GM12878 (cell line): ENCODE measurements at regions not wholly inside any gene's neighbourhood (a gene's known extent, or its start where the extent isn't known, plus 50 kb on each side); places are given as distances from the start of the nearest gene placed in this dataset.

Experiments used
- ATAC-seq: fragments of 200-7000 bp; cut with Tn5 transposase; 3 replicates; pipeline ENCODE4 v1.9.1; 2020; ENCODE audit warnings: mild to moderate bottlenecking, moderate library complexity
- BruUV-seq: library from RNA; stranded (reverse); fragments of 400-500 nt; replicated peaks from 2 replicates; lab custom pipeline; 2021; lab: Mats Ljungman, UMichigan
- CTCF ChIA-PET: fragments of 300-600 bp; sonication (Branson Sonifier 250); formaldehyde crosslinking; extraction: SDS; loops from one replicate; lab custom pipeline; 2021; ENCODE audit warnings: inconsistent platforms; lab: Yijun Ruan, JAX
- POLR2A ChIA-PET: fragments of 350-600 bp; formaldehyde crosslinking; extraction: SDS; loops from one replicate; lab custom pipeline; 2021; ENCODE audit warnings: inconsistent platforms; lab: Charles Lee
- RAD21 ChIA-PET: fragments of 300-600 bp; sonication (Branson Sonifier 250); formaldehyde crosslinking; loops from one replicate; lab custom pipeline; 2023; ENCODE audit warnings: antibody characterized with exemption; ENCODE audit not compliant: unreplicated experiment; lab: Charles Lee
- SMC1A ChIA-PET: fragments of 300-600 bp; sonication (Branson Sonifier 250); formaldehyde crosslinking; loops from one replicate; lab custom pipeline; 2023; ENCODE audit not compliant: unreplicated experiment, uncharacterized antibody; lab: Charles Lee
- DNase-seq: peaks from one replicate; pipeline ENCODE4 v3.0.0-alpha.2; 2011; ENCODE audit warnings: low read depth, low spot score
- FAIRE-seq: peaks from 3 replicates; lab custom pipeline; 2011; peaks lifted over from hg19 to GRCh38; lab: Jason Lieb, UNC
- H2AFZ ChIP-seq: 2 replicates; pipeline ENCODE4 v1.6.0; 2011; ENCODE audit warnings: low read depth, low read length, control low read depth; ENCODE audit not compliant: control insufficient read depth
- H3K27ac ChIP-seq: 2 replicates; pipeline ENCODE4 v1.5.1; 2011; ENCODE audit warnings: control low read depth; ENCODE audit not compliant: control insufficient read depth, insufficient read depth
- H3K27me3 ChIP-seq, 2 experiments: replicated peaks in 1 of 2; 2 replicates each; pipeline versions ENCODE4 v1.6.0 to v1.6.1; 2011; ENCODE audit warnings: low read length in 1 of 2; ENCODE audit not compliant: control insufficient read depth in 2 of 2, insufficient read depth in 2 of 2
- H3K36me3 ChIP-seq, 2 experiments: 2 replicates each; pipeline ENCODE4 v1.5.1; 2011; ENCODE audit warnings: low read length in 1 of 2; ENCODE audit not compliant: control insufficient read depth in 2 of 2, insufficient read depth in 2 of 2
- H3K4me1 ChIP-seq: 2 replicates; pipeline ENCODE4 v1.6.1; 2011; ENCODE audit warnings: mild to moderate bottlenecking, low read length, moderate library complexity, mixed read lengths; ENCODE audit not compliant: control insufficient read depth, insufficient read depth
- H3K4me2 ChIP-seq: 2 replicates; pipeline ENCODE4 v1.6.0; 2011; ENCODE audit warnings: control low read depth; ENCODE audit not compliant: control insufficient read depth, insufficient read depth
- H3K4me3 ChIP-seq: fragments of 200-600 bp; sonication (generic); 2 replicates; pipeline ENCODE4 v1.5.1; 2016
- H3K79me2 ChIP-seq: 2 replicates; pipeline ENCODE4 v1.6.0; 2011; ENCODE audit warnings: low read length; ENCODE audit not compliant: control insufficient read depth, insufficient read depth
- H3K9ac ChIP-seq: 2 replicates; pipeline ENCODE4 v1.8.0; 2011; ENCODE audit warnings: low read length, control low read depth, mixed read lengths; ENCODE audit not compliant: control insufficient read depth, insufficient read depth
- H3K9me3 ChIP-seq: replicated peaks from 3 replicates; pipeline ENCODE4 v1.5.1; 2011; ENCODE audit warnings: mild to moderate bottlenecking, low read length; ENCODE audit not compliant: control insufficient read depth, insufficient read depth
- H4K20me1 ChIP-seq: 2 replicates; pipeline ENCODE4 v1.6.0; 2011; ENCODE audit not compliant: control insufficient read depth, insufficient read depth
- DPF2 ChIP-seq: fragments of 450-650 bp; IDR thresholded peaks from 2 replicates; pipeline ENCODE4 v1.6.1; 2017; ENCODE audit warnings: mild to moderate bottlenecking
- EED ChIP-seq: sonication (generic); IDR thresholded peaks from 2 replicates; pipeline ENCODE4 v1.6.1; 2016; ENCODE audit warnings: antibody characterized with exemption, low read depth
- GATAD2B ChIP-seq: fragments of 450-650 bp; conservative IDR thresholded peaks from 2 replicates; pipeline ENCODE4 v1.6.1; 2017; ENCODE audit warnings: low read depth, mild to moderate bottlenecking, moderate library complexity
- NFXL1 ChIP-seq: fragments of 450-650 bp; IDR thresholded peaks from 2 replicates; pipeline ENCODE4 v1.6.1; 2017; ENCODE audit warnings: antibody characterized with exemption, mild to moderate bottlenecking, borderline replicate concordance
- PAX8 ChIP-seq: fragments of 450-650 bp; IDR thresholded peaks from 2 replicates; pipeline ENCODE4 v1.6.1; 2017; ENCODE audit warnings: mild to moderate bottlenecking, moderate library complexity
- POLR2A ChIP-seq: IDR thresholded peaks from 2 replicates; pipeline ENCODE4 v1.6.1; 2011; ENCODE audit warnings: low read depth, mild to moderate bottlenecking, low read length
- RFX5 ChIP-seq: IDR thresholded peaks from 2 replicates; pipeline ENCODE4 v1.6.1; 2011; ENCODE audit warnings: low read depth, low read length, improper control_type of control experiment
- SMAD5 ChIP-seq: IDR thresholded peaks from 2 replicates; pipeline ENCODE4 v1.6.1; 2016; ENCODE audit warnings: antibody characterized with exemption, low read depth
- SUZ12 ChIP-seq: fragments of 200-600 bp; sonication (generic); IDR thresholded peaks from one replicate; pipeline ENCODE4 v1.6.1; 2018; ENCODE audit warnings: antibody characterized with exemption, mild to moderate bottlenecking; ENCODE audit not compliant: unreplicated experiment
- TCF12 ChIP-seq: IDR thresholded peaks from 2 replicates; pipeline ENCODE4 v1.6.1; 2011; ENCODE audit warnings: low read depth, mild to moderate bottlenecking, low read length
- WGBS: methylation state at CpG from one replicate; pipeline ENCODE4 v1.1.6; 2016; ENCODE audit warnings: low lambda C conversion rate; ENCODE audit not compliant: insufficient replicate concordance, insufficient coverage; ENCODE audit errors: missing lambda C conversion rate; 5-methylcytosine and 5-hydroxymethylcytosine counted together
- in situ Hi-C: fragments of 300-500 bp; cut with MboI; formaldehyde crosslinking; loops from 9 replicates; pipeline ENCODE4 v1.14.3; 2018; ENCODE audit warnings: mixed read lengths
- intact Hi-C: fragments of 100-400 bp; cut with micrococcal nuclease; formaldehyde crosslinking; loops from one replicate; pipeline ENCODE4 v1.14.2; 2022; ENCODE audit not compliant: unreplicated experiment
- TF ChIP-seq, protein P1 (sequence below): IDR thresholded peaks from 2 replicates; pipeline ENCODE4 v1.6.1; 2011; ENCODE audit warnings: borderline replicate concordance, low read depth, mild to moderate bottlenecking, moderate library complexity, mixed read lengths, low read length; ENCODE audit not compliant: insufficient read depth; ENCODE audit errors: extremely low read length
- TF ChIP-seq, protein P2 (sequence below): fragments of 450-650 bp; IDR thresholded peaks from 2 replicates; pipeline ENCODE4 v1.6.1; 2017; ENCODE audit warnings: mild to moderate bottlenecking, moderate library complexity
- TF ChIP-seq, protein P3 (sequence below): IDR thresholded peaks from 2 replicates; pipeline ENCODE4 v1.6.1; 2012; ENCODE audit warnings: low read depth, low read length, improper control_type of control experiment
- TF ChIP-seq, protein P4 (sequence below): fragments of 450-650 bp; IDR thresholded peaks from 2 replicates; pipeline ENCODE4 v1.6.1; 2017; ENCODE audit warnings: mild to moderate bottlenecking
- TF ChIP-seq, protein P5 (sequence below): fragments of 450-650 bp; IDR thresholded peaks from 2 replicates; pipeline ENCODE4 v1.6.1; 2017; ENCODE audit warnings: borderline replicate concordance

DNA sequence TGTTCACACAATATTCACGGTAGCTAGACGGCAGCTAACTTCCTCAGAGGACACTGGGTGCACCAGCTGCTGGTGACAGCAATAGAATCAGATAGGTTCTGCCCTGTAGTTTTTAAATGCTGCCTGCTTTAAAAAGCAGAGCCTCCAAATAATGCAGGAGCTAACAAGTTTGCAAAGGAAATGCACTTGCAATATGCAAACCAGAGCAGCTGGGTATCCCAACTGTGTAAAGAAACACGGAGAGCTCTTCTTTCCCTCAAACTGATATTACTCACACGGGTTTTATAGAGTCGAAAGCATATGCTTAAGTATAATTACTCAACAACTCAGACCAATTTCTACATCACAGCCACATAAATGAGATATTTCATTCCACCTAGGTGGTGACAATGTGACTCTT lies 432.7 kb downstream of the TFAP2A start:
- POLR2A ChIA-PET, result no interaction called here
- no peak overlapping the region for H3K4me3 ChIP-seq
- FAIRE-seq, result no peak
- no peaks in the 10 kb centered on the region for H3K4me1 ChIP-seq
- SMC1A ChIA-PET, result interaction anchor here (1.0 kb wide), 1 partner anchor 9 kb away, joined by 3 read pairs; no protein-coding TSS in a partner anchor
- intact Hi-C loops (no loop called here), in situ Hi-C loops (no loop called here)
- no peak overlapping the region for H2AFZ ChIP-seq
- no peaks in the 10 kb centered on the region for H3K36me3 ChIP-seq
- H3K27ac ChIP-seq, result no peak overlapping the region
- CTCF ChIA-PET, result no interaction called here
- RAD21 ChIA-PET, result no interaction called here
- no peaks in the 10 kb centered on the region for H4K20me1 ChIP-seq
- H3K27me3 ChIP-seq, result no peaks in the 10 kb centered on the region
- DNase-seq, result no peak
- 38% methylated on average over 5 of the region's 5 CpGs for WGBS
- H3K4me2 ChIP-seq, result no peak overlapping the region
- H3K79me2 ChIP-seq, result no peaks in the 10 kb centered on the region
- H3K9ac ChIP-seq, result no peak overlapping the region
- BruUV-seq, result no TSS peak
- ATAC-seq, result no peak
- TF ChIP-seq DPF2, result no peak
- TF ChIP-seq PAX8, result no peak
- TF ChIP-seq, protein P1, sequence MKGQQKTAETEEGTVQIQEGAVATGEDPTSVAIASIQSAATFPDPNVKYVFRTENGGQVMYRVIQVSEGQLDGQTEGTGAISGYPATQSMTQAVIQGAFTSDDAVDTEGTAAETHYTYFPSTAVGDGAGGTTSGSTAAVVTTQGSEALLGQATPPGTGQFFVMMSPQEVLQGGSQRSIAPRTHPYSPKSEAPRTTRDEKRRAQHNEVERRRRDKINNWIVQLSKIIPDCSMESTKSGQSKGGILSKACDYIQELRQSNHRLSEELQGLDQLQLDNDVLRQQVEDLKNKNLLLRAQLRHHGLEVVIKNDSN, result no peak
- TF ChIP-seq, protein P2, sequence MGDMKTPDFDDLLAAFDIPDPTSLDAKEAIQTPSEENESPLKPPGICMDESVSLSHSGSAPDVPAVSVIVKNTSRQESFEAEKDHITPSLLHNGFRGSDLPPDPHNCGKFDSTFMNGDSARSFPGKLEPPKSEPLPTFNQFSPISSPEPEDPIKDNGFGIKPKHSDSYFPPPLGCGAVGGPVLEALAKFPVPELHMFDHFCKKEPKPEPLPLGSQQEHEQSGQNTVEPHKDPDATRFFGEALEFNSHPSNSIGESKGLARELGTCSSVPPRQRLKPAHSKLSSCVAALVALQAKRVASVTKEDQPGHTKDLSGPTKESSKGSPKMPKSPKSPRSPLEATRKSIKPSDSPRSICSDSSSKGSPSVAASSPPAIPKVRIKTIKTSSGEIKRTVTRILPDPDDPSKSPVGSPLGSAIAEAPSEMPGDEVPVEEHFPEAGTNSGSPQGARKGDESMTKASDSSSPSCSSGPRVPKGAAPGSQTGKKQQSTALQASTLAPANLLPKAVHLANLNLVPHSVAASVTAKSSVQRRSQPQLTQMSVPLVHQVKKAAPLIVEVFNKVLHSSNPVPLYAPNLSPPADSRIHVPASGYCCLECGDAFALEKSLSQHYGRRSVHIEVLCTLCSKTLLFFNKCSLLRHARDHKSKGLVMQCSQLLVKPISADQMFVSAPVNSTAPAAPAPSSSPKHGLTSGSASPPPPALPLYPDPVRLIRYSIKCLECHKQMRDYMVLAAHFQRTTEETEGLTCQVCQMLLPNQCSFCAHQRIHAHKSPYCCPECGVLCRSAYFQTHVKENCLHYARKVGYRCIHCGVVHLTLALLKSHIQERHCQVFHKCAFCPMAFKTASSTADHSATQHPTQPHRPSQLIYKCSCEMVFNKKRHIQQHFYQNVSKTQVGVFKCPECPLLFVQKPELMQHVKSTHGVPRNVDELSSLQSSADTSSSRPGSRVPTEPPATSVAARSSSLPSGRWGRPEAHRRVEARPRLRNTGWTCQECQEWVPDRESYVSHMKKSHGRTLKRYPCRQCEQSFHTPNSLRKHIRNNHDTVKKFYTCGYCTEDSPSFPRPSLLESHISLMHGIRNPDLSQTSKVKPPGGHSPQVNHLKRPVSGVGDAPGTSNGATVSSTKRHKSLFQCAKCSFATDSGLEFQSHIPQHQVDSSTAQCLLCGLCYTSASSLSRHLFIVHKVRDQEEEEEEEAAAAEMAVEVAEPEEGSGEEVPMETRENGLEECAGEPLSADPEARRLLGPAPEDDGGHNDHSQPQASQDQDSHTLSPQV, result no peak
- TF ChIP-seq GATAD2B, result no peak
- no peak for TF ChIP-seq SMAD5
- no peak for TF ChIP-seq EED
- TF ChIP-seq, protein P3, sequence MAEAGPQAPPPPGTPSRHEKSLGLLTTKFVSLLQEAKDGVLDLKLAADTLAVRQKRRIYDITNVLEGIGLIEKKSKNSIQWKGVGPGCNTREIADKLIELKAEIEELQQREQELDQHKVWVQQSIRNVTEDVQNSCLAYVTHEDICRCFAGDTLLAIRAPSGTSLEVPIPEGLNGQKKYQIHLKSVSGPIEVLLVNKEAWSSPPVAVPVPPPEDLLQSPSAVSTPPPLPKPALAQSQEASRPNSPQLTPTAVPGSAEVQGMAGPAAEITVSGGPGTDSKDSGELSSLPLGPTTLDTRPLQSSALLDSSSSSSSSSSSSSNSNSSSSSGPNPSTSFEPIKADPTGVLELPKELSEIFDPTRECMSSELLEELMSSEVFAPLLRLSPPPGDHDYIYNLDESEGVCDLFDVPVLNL, result no peak
- TF ChIP-seq RFX5, result no peak
- no peak for TF ChIP-seq SUZ12
- no peak for TF ChIP-seq TCF12
- TF ChIP-seq, protein P4, sequence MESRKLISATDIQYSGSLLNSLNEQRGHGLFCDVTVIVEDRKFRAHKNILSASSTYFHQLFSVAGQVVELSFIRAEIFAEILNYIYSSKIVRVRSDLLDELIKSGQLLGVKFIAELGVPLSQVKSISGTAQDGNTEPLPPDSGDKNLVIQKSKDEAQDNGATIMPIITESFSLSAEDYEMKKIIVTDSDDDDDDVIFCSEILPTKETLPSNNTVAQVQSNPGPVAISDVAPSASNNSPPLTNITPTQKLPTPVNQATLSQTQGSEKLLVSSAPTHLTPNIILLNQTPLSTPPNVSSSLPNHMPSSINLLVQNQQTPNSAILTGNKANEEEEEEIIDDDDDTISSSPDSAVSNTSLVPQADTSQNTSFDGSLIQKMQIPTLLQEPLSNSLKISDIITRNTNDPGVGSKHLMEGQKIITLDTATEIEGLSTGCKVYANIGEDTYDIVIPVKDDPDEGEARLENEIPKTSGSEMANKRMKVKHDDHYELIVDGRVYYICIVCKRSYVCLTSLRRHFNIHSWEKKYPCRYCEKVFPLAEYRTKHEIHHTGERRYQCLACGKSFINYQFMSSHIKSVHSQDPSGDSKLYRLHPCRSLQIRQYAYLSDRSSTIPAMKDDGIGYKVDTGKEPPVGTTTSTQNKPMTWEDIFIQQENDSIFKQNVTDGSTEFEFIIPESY, result no peak
- TF ChIP-seq, protein P5, sequence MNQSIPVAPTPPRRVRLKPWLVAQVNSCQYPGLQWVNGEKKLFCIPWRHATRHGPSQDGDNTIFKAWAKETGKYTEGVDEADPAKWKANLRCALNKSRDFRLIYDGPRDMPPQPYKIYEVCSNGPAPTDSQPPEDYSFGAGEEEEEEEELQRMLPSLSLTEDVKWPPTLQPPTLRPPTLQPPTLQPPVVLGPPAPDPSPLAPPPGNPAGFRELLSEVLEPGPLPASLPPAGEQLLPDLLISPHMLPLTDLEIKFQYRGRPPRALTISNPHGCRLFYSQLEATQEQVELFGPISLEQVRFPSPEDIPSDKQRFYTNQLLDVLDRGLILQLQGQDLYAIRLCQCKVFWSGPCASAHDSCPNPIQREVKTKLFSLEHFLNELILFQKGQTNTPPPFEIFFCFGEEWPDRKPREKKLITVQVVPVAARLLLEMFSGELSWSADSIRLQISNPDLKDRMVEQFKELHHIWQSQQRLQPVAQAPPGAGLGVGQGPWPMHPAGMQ, result no peak
- no peak for TF ChIP-seq NFXL1
- TF ChIP-seq POLR2A, result no peak
- H3K9me3 ChIP-seq, result no peaks in the 10 kb centered on the region
